HEK293 (cell line): ENCODE measurements at regions not wholly inside any gene's neighbourhood (a gene's known extent, or its start where the extent isn't known, plus 50 kb on each side); places are given as distances from the start of the nearest gene placed in this dataset.
A peak's percentile ranks its signal among the peaks of the same experiment; 100 is the strongest.
"Not testable (repeated sequence)": the region's sequence is repeated elsewhere in the genome, so short reads cannot be mapped to it uniquely, and the experiment has no call there.

Experiments used
- CTCF ChIA-PET: fragments of 350-600 bp; formaldehyde crosslinking; extraction: SDS; loops from one replicate; lab custom pipeline; 2021; ENCODE audit warnings: antibody characterized with exemption; lab: Yijun Ruan, JAX
- POLR2A ChIA-PET: fragments of 300-600 bp; formaldehyde crosslinking; extraction: SDS; loops from one replicate; lab custom pipeline; 2020; ENCODE audit warnings: antibody characterized with exemption, inconsistent platforms; lab: Yijun Ruan, JAX
- H3K27ac ChIP-seq: fragments of 200-500 bp; sonication (Bioruptor generic); 2 replicates; pipeline ENCODE4 v1.5.1; 2014; ENCODE audit warnings: low read depth, low read length, control low read depth, inconsistent platforms; ENCODE audit errors: extremely low read depth
- H3K36me3 ChIP-seq, 2 experiments: fragments of 200-500 bp in 1 of 2; sonication (Bioruptor generic) in 1 of 2; 1 replicate in 1 of 2; 2 replicates in 1 of 2; pipeline ENCODE4 v1.5.1; 2014 to 2017; ENCODE audit warnings: inconsistent platforms in 2 of 2, low read length in 2 of 2; ENCODE audit not compliant: control insufficient read depth in 2 of 2, insufficient read depth in 1 of 2
- H3K4me1 ChIP-seq: fragments of 200-500 bp; sonication (Bioruptor generic); 2 replicates; pipeline ENCODE4 v1.5.1; 2014; ENCODE audit warnings: mild to moderate bottlenecking, low read length, inconsistent platforms; ENCODE audit not compliant: control insufficient read depth, insufficient read depth
- H3K4me3 ChIP-seq: 2 replicates; pipeline ENCODE4 v1.5.1; 2011; ENCODE audit warnings: low read depth, mild to moderate bottlenecking, control low read depth, low read length, moderate library complexity
- H3K9me3 ChIP-seq: fragments of 200-500 bp; sonication (Bioruptor generic); 2 replicates; pipeline ENCODE4 v1.5.1; 2014; ENCODE audit warnings: low read depth, low read length, inconsistent platforms; ENCODE audit not compliant: control insufficient read depth, insufficient read depth
- EGR2 ChIP-seq: fragments of 450-650 bp; formaldehyde crosslinking; IDR thresholded peaks from 2 replicates; pipeline ENCODE4 v1.5.1; 2016; ENCODE audit warnings: low read depth, missing biosample characterization, missing genetic modification characterization
- PATZ1 ChIP-seq: fragments of 450-650 bp; formaldehyde crosslinking; IDR thresholded peaks from 2 replicates; pipeline ENCODE4 v1.5.1; 2016; ENCODE audit warnings: missing biosample characterization, missing genetic modification characterization
- RBAK ChIP-seq: fragments of 450-650 bp; formaldehyde crosslinking; IDR thresholded peaks from 2 replicates; pipeline ENCODE4 v1.5.1; 2016; ENCODE audit warnings: missing biosample characterization, missing genetic modification characterization
- SETDB1 ChIP-seq: IDR thresholded peaks from one replicate; pipeline ENCODE4 v1.6.1; 2017; ENCODE audit warnings: mild to moderate bottlenecking, low read length, moderate library complexity, mixed read lengths; ENCODE audit not compliant: insufficient read length
- SP2 ChIP-seq: fragments of 450-650 bp; formaldehyde crosslinking; IDR thresholded peaks from 2 replicates; pipeline ENCODE4 v1.5.1; 2016; ENCODE audit warnings: missing biosample characterization, missing genetic modification characterization
- SP7 ChIP-seq: fragments of 450-650 bp; formaldehyde crosslinking; IDR thresholded peaks from 2 replicates; pipeline ENCODE4 v1.5.1; 2016; ENCODE audit warnings: missing biosample characterization, missing genetic modification characterization
- TRIM28 ChIP-seq: IDR thresholded peaks from 2 replicates; pipeline ENCODE4 v1.6.1; 2011; ENCODE audit warnings: low read length, control low read depth, borderline replicate concordance
- ZBTB8A ChIP-seq: fragments of 450-650 bp; formaldehyde crosslinking; IDR thresholded peaks from 2 replicates; pipeline ENCODE4 v1.5.1; 2016; ENCODE audit warnings: missing biosample characterization, missing genetic modification characterization
- ZNF223 ChIP-seq: fragments of 450-650 bp; formaldehyde crosslinking; IDR thresholded peaks from 2 replicates; pipeline ENCODE4 v1.5.1; 2016; ENCODE audit warnings: missing biosample characterization, missing genetic modification characterization
- ZNF239 ChIP-seq: fragments of 450-650 bp; formaldehyde crosslinking; IDR thresholded peaks from 2 replicates; pipeline ENCODE4 v1.5.1; 2016; ENCODE audit warnings: missing biosample characterization, missing genetic modification characterization
- ZNF26 ChIP-seq: fragments of 450-650 bp; formaldehyde crosslinking; IDR thresholded peaks from 2 replicates; pipeline ENCODE4 v1.5.1; 2016; ENCODE audit warnings: missing biosample characterization, missing genetic modification characterization
- ZNF549 ChIP-seq: fragments of 450-650 bp; IDR thresholded peaks from 2 replicates; pipeline ENCODE4 v1.5.1; 2018; ENCODE audit warnings: missing biosample characterization, missing genetic modification characterization, mild to moderate bottlenecking, inconsistent platforms, moderate library complexity
- ZNF623 ChIP-seq: fragments of 450-650 bp; formaldehyde crosslinking; IDR thresholded peaks from 2 replicates; pipeline ENCODE4 v1.5.1; 2016; ENCODE audit warnings: missing biosample characterization, missing genetic modification characterization
- ZNF626 ChIP-seq: fragments of 450-650 bp; sonication (Bioruptor Pico); formaldehyde crosslinking; IDR thresholded peaks from 2 replicates; pipeline ENCODE4 v1.5.1; 2018; ENCODE audit warnings: missing biosample characterization, missing genetic modification characterization, inconsistent platforms
- ZNF639 ChIP-seq: fragments of 450-650 bp; formaldehyde crosslinking; IDR thresholded peaks from 2 replicates; pipeline ENCODE4 v1.5.1; 2016; ENCODE audit warnings: missing biosample characterization, missing genetic modification characterization
- ZNF654 ChIP-seq: fragments of 450-650 bp; formaldehyde crosslinking; IDR thresholded peaks from 2 replicates; pipeline ENCODE4 v1.5.1; 2016; ENCODE audit warnings: low read depth, missing biosample characterization, missing genetic modification characterization
- ZNF658 ChIP-seq: fragments of 450-650 bp; formaldehyde crosslinking; IDR thresholded peaks from 2 replicates; pipeline ENCODE4; 2016; ENCODE audit warnings: missing biosample characterization, missing genetic modification characterization
- ZXDB ChIP-seq: fragments of 450-650 bp; formaldehyde crosslinking; IDR thresholded peaks from 2 replicates; pipeline ENCODE4 v1.5.1; 2016; ENCODE audit warnings: missing biosample characterization, missing genetic modification characterization

GRCh38 chr13:62162860-62163259 is 747.2 kb upstream of the PCDH20 start:
- H3K9me3 ChIP-seq, result no peaks in the 10 kb centered on the region
- no peak for TF ChIP-seq ZNF654 (tag by site-specific recombination)
- TF ChIP-seq TRIM28, result peak; percentile 75; the same call in 1 of the 2 replicates
- peak; percentile 72 for TF ChIP-seq SETDB1
- TF ChIP-seq ZNF626 (tag by site-specific recombination), result no peak
- TF ChIP-seq RBAK (tag by site-specific recombination), result no peak
- TF ChIP-seq ZBTB8A, result no peak
- no peak for TF ChIP-seq PATZ1
- no peak for TF ChIP-seq ZNF223 (tag by site-specific recombination)
- no peak for TF ChIP-seq ZNF239 (tag by site-specific recombination)
- no peak for TF ChIP-seq ZNF549
- no peak overlapping the region for H3K4me3 ChIP-seq
- H3K36me3 ChIP-seq, result no peaks in the 10 kb centered on the region
- H3K27ac ChIP-seq, result no peak overlapping the region
- POLR2A ChIA-PET, result no interaction called here
- CTCF ChIA-PET, result no interaction called here
- H3K4me1 ChIP-seq, result no peaks in the 10 kb centered on the region

DNA sequence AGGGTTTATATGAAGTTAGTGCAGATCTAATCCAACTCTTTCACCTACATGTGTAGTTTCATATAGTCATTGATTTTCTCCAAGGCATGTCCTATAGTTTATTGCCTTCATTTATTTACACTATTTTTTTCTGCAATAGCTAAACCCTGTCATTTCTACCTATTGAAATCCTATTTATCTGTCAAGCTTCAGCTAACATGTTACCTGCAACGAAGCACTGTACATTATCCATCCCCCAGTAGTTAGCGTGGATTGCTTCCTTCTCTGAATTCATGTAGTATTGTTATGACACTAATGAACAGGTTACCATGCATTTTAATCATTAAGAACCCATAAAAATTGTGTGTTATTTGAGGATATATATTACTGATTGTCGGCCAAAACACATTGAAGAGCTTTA is 742.9 kb upstream of the PCDH20 start:
- POLR2A ChIA-PET, result no interaction called here
- CTCF ChIA-PET, result no interaction called here
- TF ChIP-seq ZNF658 (tag by site-specific recombination) (no peak), SP2 (no peak), ZXDB (no peak), EGR2 (tag by site-specific recombination) (no peak), ZNF26 (tag by site-specific recombination) (no peak), ZNF623 (tag by site-specific recombination) (no peak), ZNF639 (tag by site-specific recombination) (no peak), SP7 (tag by site-specific recombination) (no peak)
- TF ChIP-seq, all 188 proteins: peak for 0

GRCh38 chr13:62151724-62152123 is 736.1 kb upstream of the PCDH20 start:
- peak; percentile 70 for TF ChIP-seq SETDB1
- TF ChIP-seq TRIM28, result peak; percentile 80; the same call in 1 of the 2 replicates

More for the DNA sequence above, 742.9 kb upstream of the PCDH20 start:
- no peaks in the 10 kb centered on the region for H3K36me3 ChIP-seq
- no peak overlapping the region for H3K4me3 ChIP-seq
- H3K9me3 ChIP-seq, result no peaks in the 10 kb centered on the region
- H3K27ac ChIP-seq, result no peak overlapping the region
- no peaks in the 10 kb centered on the region for H3K4me1 ChIP-seq

More at GRCh38 chr13:62151724-62152123, 736.1 kb upstream of the PCDH20 start:
- H3K27ac ChIP-seq, H3K4me1 ChIP-seq, H3K4me3 ChIP-seq, POLR2A ChIA-PET, CTCF ChIA-PET, H3K36me3 ChIP-seq, H3K9me3 ChIP-seq: not testable (repeated sequence)
